HG02938 (cell line): ENCODE measurements at regions not wholly inside any gene's neighbourhood (a gene's known extent, or its start where the extent isn't known, plus 50 kb on each side); places are given as distances from the start of the nearest gene placed in this dataset.

Experiments used
- ATAC-seq: cut with Tn5 transposase; IDR thresholded peaks from one replicate; pipeline ENCODE4 v1.9.1; 2021; ENCODE audit warnings: mild to moderate bottlenecking, moderate library complexity; ENCODE audit not compliant: unreplicated experiment

GRCh38 chr10:129322933-129323820 is 143.9 kb upstream of the MGMT start:
- no peak for ATAC-seq

GRCh38 chr10:129323879-129324278 is 143.2 kb upstream of the MGMT start:
- no peak for ATAC-seq

- ATAC-seq, result no peak
These were observed 141.1 kb upstream of the MGMT start for GRCh38 chr10:129325893-129326292.

GRCh38 chr10:129328546-129328945 is 138.5 kb upstream of the MGMT start:
- no peak for ATAC-seq

GRCh38 chr10:129329385-129330055 is 137.5 kb upstream of the MGMT start:
- ATAC-seq, result no peak

GRCh38 chr10:129330211-129330610 is 136.8 kb upstream of the MGMT start:
- ATAC-seq, result no peak

GRCh38 chr10:129331207-129331838 is 135.7 kb upstream of the MGMT start:
- no peak for ATAC-seq

- no peak for ATAC-seq
These were observed 135.2 kb upstream of the MGMT start for GRCh38 chr10:129331839-129332220.

- ATAC-seq, result no peak
These were observed 134.6 kb upstream of the MGMT start for GRCh38 chr10:129332476-129332875.

GRCh38 chr10:129333706-129334105 is 133.3 kb upstream of the MGMT start:
- no peak for ATAC-seq

- ATAC-seq, result no peak
These were observed 132.8 kb upstream of the MGMT start for GRCh38 chr10:129334266-129334665.

GRCh38 chr10:129335396-129335795 is 131.6 kb upstream of the MGMT start:
- ATAC-seq, result no peak

- no peak for ATAC-seq
These were observed 131.1 kb upstream of the MGMT start for GRCh38 chr10:129335942-129336341.

GRCh38 chr10:129339191-129339590 is 127.8 kb upstream of the MGMT start:
- ATAC-seq, result no peak

GRCh38 chr10:129339841-129340240 is 127.2 kb upstream of the MGMT start:
- ATAC-seq, result no peak

GRCh38 chr10:129341087-129341486 is 126.0 kb upstream of the MGMT start:
- ATAC-seq, result no peak

GRCh38 chr10:129342385-129342784 is 124.7 kb upstream of the MGMT start:
- no peak for ATAC-seq

- no peak for ATAC-seq
These were observed 123.9 kb upstream of the MGMT start for GRCh38 chr10:129343141-129343540.

GRCh38 chr10:129344103-129344502 is 122.9 kb upstream of the MGMT start:
- no peak for ATAC-seq

- ATAC-seq, result no peak
These were observed 122.2 kb upstream of the MGMT start for GRCh38 chr10:129344731-129345355.

- no peak for ATAC-seq
These were observed 121.3 kb upstream of the MGMT start for GRCh38 chr10:129345763-129346162.
